ENCODE measurements at regions not wholly inside any gene's neighbourhood (a gene's known extent, or its start where the extent isn't known, plus 50 kb on each side); places are given as distances from the start of the nearest gene placed in this dataset.

GRCh38 chr12:69015017-69015416 is 82.0 kb upstream of the CPM start:
- Histone ChIP-seq H3K9me3 (no peaks in the 10 kb centered on the region), H3K27me3 (0 out of 2 replicates have a peak, but pooled peaks cover 2% of the 10 kb centered on the region), H3K4me1 (no peaks in the 10 kb centered on the region), H3K4me3 (ENCODE audit: low read depth, low read length) (no peak overlapping the region), H3K36me3 (no peaks in the 10 kb centered on the region)
- TF ChIP-seq, protein P1, sequence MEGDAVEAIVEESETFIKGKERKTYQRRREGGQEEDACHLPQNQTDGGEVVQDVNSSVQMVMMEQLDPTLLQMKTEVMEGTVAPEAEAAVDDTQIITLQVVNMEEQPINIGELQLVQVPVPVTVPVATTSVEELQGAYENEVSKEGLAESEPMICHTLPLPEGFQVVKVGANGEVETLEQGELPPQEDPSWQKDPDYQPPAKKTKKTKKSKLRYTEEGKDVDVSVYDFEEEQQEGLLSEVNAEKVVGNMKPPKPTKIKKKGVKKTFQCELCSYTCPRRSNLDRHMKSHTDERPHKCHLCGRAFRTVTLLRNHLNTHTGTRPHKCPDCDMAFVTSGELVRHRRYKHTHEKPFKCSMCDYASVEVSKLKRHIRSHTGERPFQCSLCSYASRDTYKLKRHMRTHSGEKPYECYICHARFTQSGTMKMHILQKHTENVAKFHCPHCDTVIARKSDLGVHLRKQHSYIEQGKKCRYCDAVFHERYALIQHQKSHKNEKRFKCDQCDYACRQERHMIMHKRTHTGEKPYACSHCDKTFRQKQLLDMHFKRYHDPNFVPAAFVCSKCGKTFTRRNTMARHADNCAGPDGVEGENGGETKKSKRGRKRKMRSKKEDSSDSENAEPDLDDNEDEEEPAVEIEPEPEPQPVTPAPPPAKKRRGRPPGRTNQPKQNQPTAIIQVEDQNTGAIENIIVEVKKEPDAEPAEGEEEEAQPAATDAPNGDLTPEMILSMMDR (IDR thresholded peaks at IDR 0.05; ENCODE audit: low read depth, low read length), result no peak
- DNase-seq, result no peak

DNA sequence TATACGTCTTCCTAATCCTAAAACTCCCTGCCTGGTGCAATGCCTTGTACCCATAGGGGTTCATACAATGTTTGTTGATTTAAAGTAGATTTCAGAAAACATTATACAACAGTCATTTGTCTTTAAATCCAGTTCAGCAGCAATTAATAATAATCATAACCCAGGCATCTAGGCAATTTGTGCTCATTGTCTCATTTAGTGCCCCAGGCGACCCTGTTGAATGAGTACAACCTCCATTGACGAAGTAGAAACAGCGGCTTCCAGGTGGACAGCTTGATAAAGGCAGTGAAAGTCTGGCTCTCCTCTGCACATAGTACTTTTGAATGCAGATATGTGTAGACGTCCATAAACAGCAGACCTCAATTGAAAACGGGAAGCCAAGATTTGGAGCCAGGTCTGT is 82.9 kb upstream of the CPM start:
- H3K4me1 ChIP-seq, result no peaks in the 10 kb centered on the region
- DNase-seq, result no peak
- no peaks in the 10 kb centered on the region for H3K36me3 ChIP-seq
- H3K27me3 ChIP-seq, result 0 out of 2 replicates have a peak, but pooled peaks cover 2% of the 10 kb centered on the region
- TF ChIP-seq, protein P1 (IDR thresholded peaks at IDR 0.05; ENCODE audit: low read depth, low read length), result no peak
- no peak overlapping the region for H3K4me3 ChIP-seq (ENCODE audit: low read depth, low read length)
- H3K9me3 ChIP-seq, result no peaks in the 10 kb centered on the region

GRCh38 chr12:69019082-69019481 is 86.1 kb upstream of the CPM start:
- Histone ChIP-seq H3K36me3 (no peaks in the 10 kb centered on the region), H3K4me1 (no peaks in the 10 kb centered on the region), H3K27me3 (0 out of 2 replicates have a peak, but pooled peaks cover 2% of the 10 kb centered on the region), H3K9me3 (no peaks in the 10 kb centered on the region), H3K4me3 (ENCODE audit: low read depth, low read length) (no peak overlapping the region)
- TF ChIP-seq, protein P1 (IDR thresholded peaks at IDR 0.05; ENCODE audit: low read depth, low read length), result no peak
- no peak for DNase-seq

- no peaks in the 10 kb centered on the region for H3K36me3 ChIP-seq
Observed at GRCh38 chr12:69019910-69020309, 86.9 kb upstream of the CPM start.

GRCh38 chr12:69022674-69023073 is 89.7 kb upstream of the CPM start:
- TF ChIP-seq, protein P1 (IDR thresholded peaks at IDR 0.05; ENCODE audit: low read depth, low read length), result no peak
- no peak for DNase-seq
- Histone ChIP-seq H3K36me3 (no peaks in the 10 kb centered on the region), H3K4me3 (ENCODE audit: low read depth, low read length) (no peak overlapping the region), H3K4me1 (no peaks in the 10 kb centered on the region), H3K27me3 (peaks cover 12% of the 10 kb centered on the region), H3K9me3 (no peaks in the 10 kb centered on the region)

More at GRCh38 chr12:69019910-69020309, 86.9 kb upstream of the CPM start:
- no peaks in the 10 kb centered on the region for H3K9me3 ChIP-seq
- no peak overlapping the region for H3K4me3 ChIP-seq (ENCODE audit: low read depth, low read length)
- no peaks in the 10 kb centered on the region for H3K4me1 ChIP-seq
- no peak for DNase-seq
- TF ChIP-seq, protein P1 (IDR thresholded peaks at IDR 0.05; ENCODE audit: low read depth, low read length), result no peak
- peaks cover 5% of the 10 kb centered on the region; the same call in 1 of the 2 replicates for H3K27me3 ChIP-seq

- Histone ChIP-seq H3K36me3 (no peaks in the 10 kb centered on the region), H3K4me1 (no peaks in the 10 kb centered on the region), H3K27me3 (peaks cover 16% of the 10 kb centered on the region), H3K9me3 (no peaks in the 10 kb centered on the region), H3K4me3 (ENCODE audit: low read depth, low read length) (no peak overlapping the region)
- TF ChIP-seq, protein P1 (IDR thresholded peaks at IDR 0.05; ENCODE audit: low read depth, low read length), result no peak
- DNase-seq, result no peak
Observed at GRCh38 chr12:69023840-69024239, 90.9 kb upstream of the CPM start.
